GM18511 (cell line): ENCODE measurements at regions not wholly inside any gene's neighbourhood (a gene's known extent, or its start where the extent isn't known, plus 50 kb on each side); places are given as distances from the start of the nearest gene placed in this dataset.
A peak's percentile ranks its signal among the peaks of the same experiment; 100 is the strongest.
"Not testable (repeated sequence)": the region's sequence is repeated elsewhere in the genome, so short reads cannot be mapped to it uniquely, and the experiment has no call there.

Experiments
- ATAC-seq: cut with Tn5 transposase; IDR thresholded peaks from one replicate; pipeline ENCODE4 v1.9.1; 2021; ENCODE audit warnings: mild to moderate bottlenecking, moderate library complexity; ENCODE audit not compliant: unreplicated experiment

GRCh38 chr14:50014809-50015430 lies 101.5 kb downstream of the VCPKMT start:
- ATAC-seq: no peak

GRCh38 chr14:50015716-50016115 lies 100.7 kb downstream of the VCPKMT start:
- ATAC-seq: no peak

GRCh38 chr14:50018201-50018932 lies 98.0 kb downstream of the VCPKMT start:
- ATAC-seq: no peak

- no peak for ATAC-seq
These were observed 97.5 kb downstream of the VCPKMT start for GRCh38 chr14:50018933-50019210.

GRCh38 chr14:50020184-50020583 lies 96.2 kb downstream of the VCPKMT start:
- ATAC-seq: no peak

GRCh38 chr14:50020799-50021198 lies 95.6 kb downstream of the VCPKMT start:
- no peak for ATAC-seq

GRCh38 chr14:50021261-50022031 lies 94.9 kb downstream of the VCPKMT start:
- peak; percentile 56 for ATAC-seq

- ATAC-seq: no peak
These were observed 93.7 kb downstream of the VCPKMT start for GRCh38 chr14:50022661-50023060.

- no peak for ATAC-seq
These were observed 92.5 kb downstream of the VCPKMT start for GRCh38 chr14:50023671-50024490.

GRCh38 chr14:50025073-50025472 lies 91.3 kb downstream of the VCPKMT start:
- ATAC-seq: no peak

GRCh38 chr14:50025776-50026175 lies 90.6 kb downstream of the VCPKMT start:
- ATAC-seq: no peak

- no peak for ATAC-seq
These were observed 90.0 kb downstream of the VCPKMT start for GRCh38 chr14:50026396-50026795.

- ATAC-seq: no peak
These were observed 88.6 kb downstream of the VCPKMT start for GRCh38 chr14:50027816-50028215.

- ATAC-seq: no peak
These were observed 87.9 kb downstream of the VCPKMT start for GRCh38 chr14:50028458-50028857.

- ATAC-seq: no peak
These were observed 86.3 kb downstream of the VCPKMT start for GRCh38 chr14:50030036-50030435.

- ATAC-seq: not testable (repeated sequence)
These were observed 85.5 kb downstream of the VCPKMT start for GRCh38 chr14:50030911-50031310.

GRCh38 chr14:50031602-50032313 lies 84.6 kb downstream of the VCPKMT start:
- ATAC-seq: no peak

GRCh38 chr14:50032462-50033167 lies 83.8 kb downstream of the VCPKMT start:
- ATAC-seq: not testable (repeated sequence)

GRCh38 chr14:50035214-50035613 lies 81.2 kb downstream of the VCPKMT start:
- ATAC-seq: no peak

- ATAC-seq: no peak
These were observed 80.2 kb downstream of the VCPKMT start for GRCh38 chr14:50036211-50036610.
